Neural cell (in vitro differentiated cells): ENCODE measurements at regions not wholly inside any gene's neighbourhood (a gene's known extent, or its start where the extent isn't known, plus 50 kb on each side); places are given as distances from the start of the nearest gene placed in this dataset.

ENCODE experiments used
- EP300 ChIP-seq: fragments of 450-650 bp; conservative IDR thresholded peaks from 2 replicates; pipeline ENCODE4 v1.6.1; 2014; ENCODE audit warnings: antibody characterized with exemption, mild to moderate bottlenecking, moderate library complexity; ENCODE audit not compliant: poor library complexity, severe bottlenecking
- MXI1 ChIP-seq: fragments of 450-650 bp; conservative IDR thresholded peaks from 2 replicates; pipeline ENCODE4 v1.6.1; 2014; ENCODE audit warnings: antibody characterized with exemption, mild to moderate bottlenecking; ENCODE audit not compliant: poor library complexity, severe bottlenecking
- POLR2AphosphoS5 ChIP-seq: IDR thresholded peaks from 2 replicates; pipeline ENCODE4 v1.6.1; 2012
- REST ChIP-seq: IDR thresholded peaks from 2 replicates; pipeline ENCODE4 v1.6.1; 2012; ENCODE audit warnings: borderline replicate concordance
- SMC3 ChIP-seq: fragments of 450-650 bp; conservative IDR thresholded peaks from 2 replicates; pipeline ENCODE4 v1.6.1; 2014; ENCODE audit warnings: antibody characterized with exemption, mild to moderate bottlenecking, moderate library complexity; ENCODE audit not compliant: poor library complexity
- TF ChIP-seq, protein P1 (sequence below): fragments of 450-650 bp; IDR thresholded peaks from 2 replicates; pipeline ENCODE4 v1.5.1; 2014; ENCODE audit warnings: antibody characterized with exemption, mild to moderate bottlenecking, moderate library complexity; ENCODE audit not compliant: poor library complexity, severe bottlenecking

DNA sequence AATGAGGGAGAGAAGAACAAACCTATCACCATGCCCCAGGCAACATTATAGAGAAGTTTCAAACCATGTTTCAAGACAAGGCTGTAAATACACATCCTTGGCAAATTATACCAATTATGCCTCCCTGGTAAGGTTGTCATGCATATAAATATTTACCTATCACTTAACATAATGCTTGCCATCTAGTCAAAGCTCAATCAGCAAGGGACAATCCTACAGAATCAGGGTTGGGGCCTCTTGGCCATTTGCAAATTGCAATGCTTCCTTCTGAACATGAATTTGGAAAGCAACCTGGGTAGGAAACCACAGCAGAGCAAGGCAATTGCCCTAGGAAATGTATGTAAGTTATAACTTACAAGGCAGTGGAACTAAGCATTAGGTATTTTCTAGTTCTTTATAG is 907.2 kb upstream of the CDH2 start:
- TF ChIP-seq SMC3 (no peak), MXI1 (no peak), EP300 (no peak), REST (no peak), POLR2AphosphoS5 (no peak)
- TF ChIP-seq, protein P1, sequence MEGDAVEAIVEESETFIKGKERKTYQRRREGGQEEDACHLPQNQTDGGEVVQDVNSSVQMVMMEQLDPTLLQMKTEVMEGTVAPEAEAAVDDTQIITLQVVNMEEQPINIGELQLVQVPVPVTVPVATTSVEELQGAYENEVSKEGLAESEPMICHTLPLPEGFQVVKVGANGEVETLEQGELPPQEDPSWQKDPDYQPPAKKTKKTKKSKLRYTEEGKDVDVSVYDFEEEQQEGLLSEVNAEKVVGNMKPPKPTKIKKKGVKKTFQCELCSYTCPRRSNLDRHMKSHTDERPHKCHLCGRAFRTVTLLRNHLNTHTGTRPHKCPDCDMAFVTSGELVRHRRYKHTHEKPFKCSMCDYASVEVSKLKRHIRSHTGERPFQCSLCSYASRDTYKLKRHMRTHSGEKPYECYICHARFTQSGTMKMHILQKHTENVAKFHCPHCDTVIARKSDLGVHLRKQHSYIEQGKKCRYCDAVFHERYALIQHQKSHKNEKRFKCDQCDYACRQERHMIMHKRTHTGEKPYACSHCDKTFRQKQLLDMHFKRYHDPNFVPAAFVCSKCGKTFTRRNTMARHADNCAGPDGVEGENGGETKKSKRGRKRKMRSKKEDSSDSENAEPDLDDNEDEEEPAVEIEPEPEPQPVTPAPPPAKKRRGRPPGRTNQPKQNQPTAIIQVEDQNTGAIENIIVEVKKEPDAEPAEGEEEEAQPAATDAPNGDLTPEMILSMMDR: no peak
